Activated T-helper 17 cell treated with anti-CD3 and anti-CD28 coated beads, Interleukin-2, amount 50 U/mL, for 72 hours (primary cell): ENCODE measurements at regions not wholly inside any gene's neighbourhood (a gene's known extent, or its start where the extent isn't known, plus 50 kb on each side); places are given as distances from the start of the nearest gene placed in this dataset.
"Not testable (repeated sequence)": the region's sequence is repeated elsewhere in the genome, so short reads cannot be mapped to it uniquely, and the experiment has no call there.

ENCODE experiments used
- ATAC-seq: fragments of 150-1000 bp; cut with Tn5 transposase; replicated peaks from 2 replicates; pipeline ENCODE4 v1.10.0; 2021; ENCODE audit warnings: mild to moderate bottlenecking, moderate library complexity
- H3K27ac Mint-ChIP-seq: one replicate; pipeline ENCODE4 v1.8.0; 2022; ENCODE audit warnings: mixed read lengths
- H3K27me3 Mint-ChIP-seq: one replicate; pipeline ENCODE4 v1.8.0; 2022; ENCODE audit warnings: mixed read lengths
- H3K36me3 Mint-ChIP-seq: one replicate; pipeline ENCODE4 v1.8.0; 2022; ENCODE audit warnings: low read depth, mild to moderate bottlenecking, mixed read lengths
- H3K4me1 Mint-ChIP-seq: one replicate; pipeline ENCODE4 v1.8.0; 2022; ENCODE audit warnings: mixed read lengths
- H3K4me3 Mint-ChIP-seq: one replicate; pipeline ENCODE4 v1.8.0; 2022; ENCODE audit warnings: mild to moderate bottlenecking, mixed read lengths
- H3K9me3 Mint-ChIP-seq: one replicate; pipeline ENCODE4 v1.8.0; 2022; ENCODE audit warnings: mixed read lengths

DNA sequence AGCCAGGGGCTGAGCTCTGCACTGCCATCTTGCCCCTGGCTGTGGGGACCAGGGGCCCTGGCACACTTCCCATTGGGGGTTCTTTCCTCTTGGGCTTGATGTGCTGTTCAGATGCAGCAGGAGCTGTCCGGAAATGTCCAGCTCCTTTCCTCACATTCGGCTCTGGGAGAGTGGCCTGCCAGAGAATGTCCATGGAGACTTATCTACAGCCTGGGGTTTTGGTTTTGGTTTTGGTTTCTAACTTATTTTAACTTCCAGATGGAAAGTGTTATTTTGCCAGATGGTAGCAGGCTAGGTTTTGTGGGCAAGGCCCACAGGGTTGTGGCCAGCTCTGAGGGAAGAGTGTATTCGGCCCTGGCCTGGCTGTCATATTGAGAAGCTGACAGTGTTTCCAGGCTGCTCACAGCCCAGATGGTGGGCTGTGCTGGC is 177.3 kb downstream of the ANKRD30B start:
- peaks cover 8% of the 10 kb centered on the region for H3K4me1 Mint-ChIP-seq
- no peak for ATAC-seq
- no peak overlapping the region for H3K27ac Mint-ChIP-seq
- H3K27me3 Mint-ChIP-seq = no peaks in the 10 kb centered on the region
- no peaks in the 10 kb centered on the region for H3K36me3 Mint-ChIP-seq
- H3K9me3 Mint-ChIP-seq = no peaks in the 10 kb centered on the region
- peak overlapping the region; percentile 24 for H3K4me3 Mint-ChIP-seq

DNA sequence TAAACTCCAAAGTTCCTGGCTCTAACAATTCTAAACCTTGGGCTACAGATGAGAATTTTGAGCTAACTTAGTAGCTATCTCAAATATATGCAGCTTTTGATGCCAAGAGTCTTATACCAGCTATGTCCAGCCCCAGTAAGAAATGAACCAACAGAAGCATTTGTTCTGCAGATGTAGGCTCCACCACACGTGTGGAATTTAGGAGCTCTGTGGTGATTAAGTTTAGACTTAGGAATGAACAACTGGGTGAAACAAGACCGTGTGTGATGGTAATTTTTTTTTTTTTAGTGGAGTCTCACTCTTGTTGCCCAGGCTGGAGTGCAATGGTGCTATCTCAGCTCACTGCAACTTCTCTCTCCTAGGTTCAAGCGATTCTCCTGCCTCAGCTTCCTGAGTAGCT is 179.7 kb downstream of the ANKRD30B start:
- H3K4me3 Mint-ChIP-seq = no peak overlapping the region
- no peaks in the 10 kb centered on the region for H3K36me3 Mint-ChIP-seq
- H3K27me3 Mint-ChIP-seq = no peaks in the 10 kb centered on the region
- H3K9me3 Mint-ChIP-seq = no peaks in the 10 kb centered on the region
- H3K4me1 Mint-ChIP-seq = peaks cover 8% of the 10 kb centered on the region
- no peak for ATAC-seq
- H3K27ac Mint-ChIP-seq = no peak overlapping the region

DNA sequence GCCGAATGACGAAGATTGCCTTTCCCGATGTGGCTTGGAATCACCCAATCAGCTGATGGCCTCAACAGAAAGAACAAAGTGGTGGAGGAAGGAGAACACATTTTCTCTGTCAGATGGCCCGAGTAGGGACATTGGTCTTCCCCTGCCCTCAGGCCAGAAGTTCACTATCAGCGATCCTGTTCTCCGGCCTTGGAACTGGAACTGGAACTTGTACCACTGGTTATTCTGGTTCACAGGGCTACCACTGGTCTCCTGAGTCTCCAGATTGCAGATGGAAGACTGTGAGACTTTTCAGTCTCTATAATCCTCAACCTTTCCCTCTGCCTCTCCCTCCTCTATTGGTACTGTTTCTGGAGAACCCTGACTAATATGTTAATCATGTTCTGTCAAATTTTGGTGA is 180.4 kb downstream of the ANKRD30B start:
- Mint-ChIP-seq H3K4me3 (no peak overlapping the region), H3K36me3 (no peaks in the 10 kb centered on the region), H3K9me3 (no peaks in the 10 kb centered on the region), H3K27me3 (no peaks in the 10 kb centered on the region), H3K4me1 (peaks cover 8% of the 10 kb centered on the region), H3K27ac (no peak overlapping the region)
- ATAC-seq = no peak

DNA sequence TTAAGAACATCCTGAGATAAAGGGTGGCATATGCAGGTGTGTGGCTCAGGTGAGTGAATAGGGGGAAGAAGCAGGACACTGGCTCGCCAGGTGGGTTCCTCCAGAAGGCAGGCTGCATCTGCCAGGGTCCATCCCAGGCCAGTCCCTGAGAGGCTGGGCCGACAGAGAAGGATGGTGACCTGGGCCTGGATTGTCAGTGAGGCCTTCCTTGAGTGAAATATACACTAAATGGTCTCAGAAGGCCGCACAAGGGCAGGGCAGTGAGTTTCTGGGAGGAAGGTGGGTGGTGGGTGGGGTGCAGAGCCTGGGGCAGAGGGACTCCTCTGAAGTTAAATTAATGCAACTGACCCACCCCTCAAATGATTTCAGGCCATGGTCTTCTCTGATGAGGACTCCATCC is 182.1 kb downstream of the ANKRD30B start:
- H3K4me1 Mint-ChIP-seq = peaks cover 3% of the 10 kb centered on the region
- no peak overlapping the region for H3K27ac Mint-ChIP-seq
- H3K9me3 Mint-ChIP-seq = no peaks in the 10 kb centered on the region
- no peaks in the 10 kb centered on the region for H3K27me3 Mint-ChIP-seq
- ATAC-seq = no peak
- H3K4me3 Mint-ChIP-seq = no peak overlapping the region
- H3K36me3 Mint-ChIP-seq = no peaks in the 10 kb centered on the region

DNA sequence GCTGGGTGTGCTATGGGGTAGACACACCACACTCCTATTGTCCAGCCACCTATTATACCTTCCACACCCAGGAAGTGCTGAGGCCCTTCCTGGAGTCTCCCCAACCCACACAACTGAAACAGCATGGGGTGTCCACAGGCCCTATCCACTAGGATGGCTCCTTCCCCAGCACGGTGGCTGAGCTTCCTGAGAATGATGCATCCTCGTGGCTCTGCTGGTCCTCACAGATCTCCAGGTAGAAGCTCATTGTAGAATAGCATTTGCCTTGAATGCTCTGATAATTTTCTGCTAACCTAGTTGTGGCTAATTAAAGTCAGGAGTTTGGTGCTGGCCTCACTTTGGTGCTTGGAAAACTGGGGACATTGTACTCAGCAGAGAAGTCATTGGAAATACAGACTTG is 182.6 kb downstream of the ANKRD30B start:
- H3K36me3 Mint-ChIP-seq = no peaks in the 10 kb centered on the region
- H3K27ac Mint-ChIP-seq = no peak overlapping the region
- H3K4me3 Mint-ChIP-seq = no peak overlapping the region
- H3K4me1 Mint-ChIP-seq = no peaks in the 10 kb centered on the region
- no peaks in the 10 kb centered on the region for H3K9me3 Mint-ChIP-seq
- no peak for ATAC-seq
- no peaks in the 10 kb centered on the region for H3K27me3 Mint-ChIP-seq

DNA sequence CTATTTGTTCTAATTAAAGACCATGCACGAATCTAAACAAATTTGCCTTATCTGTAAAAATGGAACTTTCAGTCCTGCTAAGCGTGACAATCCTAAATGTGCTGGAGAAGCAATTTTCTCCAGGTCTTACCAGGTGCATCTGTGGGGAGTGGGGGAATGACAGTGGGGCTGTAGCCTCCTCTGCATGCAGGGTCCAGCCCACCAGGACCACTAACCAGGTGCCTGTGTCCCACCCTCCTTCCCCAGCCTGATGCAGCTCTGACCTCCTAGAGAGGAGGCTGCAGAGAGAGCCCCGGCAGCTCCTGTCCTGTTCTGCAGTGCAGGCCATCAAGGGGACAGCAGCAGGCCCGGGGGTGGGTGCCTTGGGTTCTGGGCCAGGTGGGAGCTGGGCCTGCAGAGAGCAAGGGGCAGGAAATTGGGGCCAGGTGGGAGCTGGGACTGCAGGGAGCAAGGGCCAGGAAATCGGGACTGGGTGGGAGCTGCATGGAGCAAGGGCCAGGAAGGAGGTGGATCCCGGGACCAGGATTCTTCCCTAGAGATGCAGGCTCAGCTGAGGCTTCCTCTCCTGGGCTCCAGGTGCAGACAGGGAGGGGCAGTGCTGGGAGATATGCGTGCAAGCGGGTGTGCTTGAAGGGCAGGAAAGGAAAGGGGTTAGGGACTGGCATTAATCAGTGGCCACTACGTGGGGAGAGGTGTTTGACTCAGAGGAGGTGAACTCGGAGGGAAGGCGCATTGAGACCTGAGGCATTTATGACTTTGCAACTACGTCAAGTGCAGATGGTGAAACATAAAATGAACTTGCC is 185.3 kb downstream of the ANKRD30B start:
- ATAC-seq = no peak

DNA sequence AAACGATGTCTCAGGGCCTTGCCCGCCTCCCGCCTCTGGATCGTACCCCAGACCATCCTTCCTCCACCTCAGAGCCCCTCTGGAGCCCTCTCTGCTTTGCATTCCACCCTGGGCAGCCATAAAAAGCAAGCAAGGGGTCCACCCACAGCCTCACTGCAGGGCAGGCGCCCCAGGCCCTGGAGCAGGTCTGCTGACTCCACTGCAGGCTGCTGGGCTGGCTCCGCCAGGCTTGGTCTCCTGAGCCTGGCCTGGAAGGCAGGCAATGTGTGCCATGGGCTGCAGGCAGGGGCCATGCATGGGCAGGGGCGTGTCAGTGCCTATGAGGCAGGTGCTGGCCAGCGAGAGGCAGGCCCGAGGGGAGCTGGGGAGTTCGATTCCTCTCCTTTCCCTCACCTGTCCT is 186.0 kb downstream of the ANKRD30B start:
- no peak for ATAC-seq
- Mint-ChIP-seq H3K27me3 (peaks cover 3% of the 10 kb centered on the region), H3K9me3 (no peaks in the 10 kb centered on the region), H3K4me1 (no peaks in the 10 kb centered on the region), H3K27ac (no peak overlapping the region), H3K4me3 (no peak overlapping the region), H3K36me3 (no peaks in the 10 kb centered on the region)

More for the DNA sequence above, 185.3 kb downstream of the ANKRD30B start:
- Mint-ChIP-seq H3K9me3 (no peaks in the 10 kb centered on the region), H3K27me3 (peaks cover under 1% of the 10 kb centered on the region), H3K27ac (no peak overlapping the region), H3K4me1 (no peaks in the 10 kb centered on the region), H3K36me3 (no peaks in the 10 kb centered on the region), H3K4me3 (no peak overlapping the region)

DNA sequence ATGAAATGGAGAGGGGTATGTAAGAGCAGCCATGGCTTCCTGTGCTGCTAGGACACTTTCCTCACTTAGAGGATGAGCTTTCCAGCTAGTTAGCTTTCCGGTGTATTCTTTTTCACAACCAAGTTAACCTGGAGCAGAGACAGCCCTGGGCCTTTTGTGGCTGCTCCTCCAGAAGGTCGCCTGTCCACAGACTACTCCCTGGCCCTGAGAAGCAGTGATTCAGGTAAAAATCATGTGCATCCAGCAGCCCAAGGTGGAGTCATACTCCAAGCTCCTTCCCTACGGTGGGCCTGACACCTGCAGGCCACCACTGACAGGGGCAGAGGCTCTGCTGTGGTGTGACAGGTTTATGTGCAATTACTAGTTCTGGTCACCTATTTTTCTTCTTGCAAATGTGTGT is 187.2 kb downstream of the ANKRD30B start:
- no peak overlapping the region for H3K4me3 Mint-ChIP-seq

DNA sequence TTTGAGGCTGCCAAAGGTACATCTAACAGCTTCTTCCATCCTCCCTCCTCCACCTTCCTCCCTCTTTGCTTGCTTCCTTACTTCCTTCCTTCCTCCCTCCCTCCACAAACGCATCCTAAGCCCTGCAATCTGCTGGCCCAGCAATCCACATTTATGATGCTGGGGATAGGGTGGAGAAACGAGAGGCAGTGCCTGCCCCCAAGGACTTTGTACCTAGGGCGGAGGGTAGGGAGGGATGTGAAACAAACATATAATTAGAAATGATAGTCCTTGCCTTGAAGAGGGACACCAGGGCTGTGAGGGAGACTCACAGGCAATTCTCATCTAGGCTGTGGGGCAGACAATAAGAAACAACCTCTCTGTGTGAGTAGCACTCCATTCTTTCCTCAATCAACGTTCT is 188.3 kb downstream of the ANKRD30B start:
- H3K4me3 Mint-ChIP-seq = no peak overlapping the region
- no peak overlapping the region for H3K27ac Mint-ChIP-seq
- no peaks in the 10 kb centered on the region for H3K36me3 Mint-ChIP-seq
- no peaks in the 10 kb centered on the region for H3K9me3 Mint-ChIP-seq
- peaks cover 3% of the 10 kb centered on the region for H3K27me3 Mint-ChIP-seq
- H3K4me1 Mint-ChIP-seq = no peaks in the 10 kb centered on the region
- no peak for ATAC-seq

More for the DNA sequence above, 187.2 kb downstream of the ANKRD30B start:
- no peaks in the 10 kb centered on the region for H3K9me3 Mint-ChIP-seq
- no peaks in the 10 kb centered on the region for H3K36me3 Mint-ChIP-seq
- peaks cover 3% of the 10 kb centered on the region for H3K27me3 Mint-ChIP-seq
- no peak for ATAC-seq
- H3K27ac Mint-ChIP-seq = no peak overlapping the region
- no peaks in the 10 kb centered on the region for H3K4me1 Mint-ChIP-seq

DNA sequence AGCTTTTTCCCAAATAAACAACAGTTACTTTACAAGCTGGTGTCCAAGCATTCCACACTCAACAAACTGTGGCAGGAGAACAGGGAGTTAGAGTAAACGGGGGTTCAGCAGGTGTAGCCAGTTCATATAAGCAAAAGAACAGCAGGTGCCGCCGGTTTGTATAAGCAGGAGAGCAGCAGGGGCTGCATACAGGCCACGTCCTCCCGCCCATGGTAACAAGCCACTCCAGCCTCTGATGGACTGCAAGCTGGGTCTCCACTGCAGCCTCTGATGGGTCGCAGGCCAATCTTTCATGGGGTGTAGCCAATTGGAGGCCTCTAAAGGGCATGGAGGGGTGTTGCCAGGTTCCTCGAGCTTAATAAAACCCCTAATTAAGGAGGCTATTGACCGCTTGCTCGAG is 189.3 kb downstream of the ANKRD30B start:
- peaks cover 3% of the 10 kb centered on the region for H3K27me3 Mint-ChIP-seq
- no peak for ATAC-seq
- H3K4me3 Mint-ChIP-seq = no peak overlapping the region
- H3K27ac Mint-ChIP-seq = no peak overlapping the region
- no peaks in the 10 kb centered on the region for H3K36me3 Mint-ChIP-seq
- no peaks in the 10 kb centered on the region for H3K4me1 Mint-ChIP-seq
- H3K9me3 Mint-ChIP-seq = no peaks in the 10 kb centered on the region

DNA sequence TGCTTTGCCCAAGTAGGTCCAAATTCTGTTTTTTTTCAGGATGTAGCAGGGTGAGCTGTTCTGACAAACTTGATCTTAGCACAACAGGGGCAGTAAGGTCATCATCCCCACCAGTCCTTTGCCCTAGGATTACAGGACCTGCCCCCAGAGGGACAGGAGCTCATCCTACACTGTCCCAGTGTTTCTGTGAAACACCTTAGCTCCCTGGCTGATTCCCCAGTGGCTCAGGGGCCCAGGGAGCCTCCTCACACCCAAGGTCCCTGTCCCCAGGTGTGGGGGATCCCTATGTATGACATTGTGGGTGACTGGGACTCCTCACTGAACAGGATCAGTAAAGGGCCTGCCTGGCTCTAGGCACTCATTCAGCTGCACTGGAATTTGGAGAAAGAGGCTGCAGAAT is 191.2 kb downstream of the ANKRD30B start:
- no peak overlapping the region for H3K27ac Mint-ChIP-seq
- no peak for ATAC-seq
- H3K36me3 Mint-ChIP-seq = no peaks in the 10 kb centered on the region
- H3K4me3 Mint-ChIP-seq = no peak overlapping the region
- no peaks in the 10 kb centered on the region for H3K9me3 Mint-ChIP-seq
- peaks cover 3% of the 10 kb centered on the region for H3K27me3 Mint-ChIP-seq
- H3K4me1 Mint-ChIP-seq = peaks cover 4% of the 10 kb centered on the region

DNA sequence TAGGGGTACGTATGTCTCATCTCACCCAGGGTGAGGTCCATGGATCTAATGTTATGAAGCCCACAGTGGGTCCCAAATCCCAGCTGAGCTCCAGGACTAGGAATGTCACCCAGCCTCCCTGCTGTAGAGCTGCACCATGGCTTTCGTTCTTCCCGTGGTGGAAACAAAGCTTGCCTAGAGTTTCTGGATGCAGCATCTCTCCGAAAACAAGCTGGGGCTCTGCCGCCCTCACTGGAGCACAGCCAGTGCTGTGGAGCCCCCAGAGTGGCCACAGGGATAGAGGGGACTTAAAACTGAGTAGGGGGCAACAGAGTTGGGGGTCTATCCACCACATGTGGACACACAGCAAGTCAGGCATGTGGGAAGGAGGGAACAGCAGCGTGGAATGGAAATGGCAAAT is 192.1 kb downstream of the ANKRD30B start:
- H3K36me3 Mint-ChIP-seq, H3K27ac Mint-ChIP-seq, ATAC-seq, H3K4me1 Mint-ChIP-seq, H3K27me3 Mint-ChIP-seq, H3K4me3 Mint-ChIP-seq, H3K9me3 Mint-ChIP-seq: not testable (repeated sequence)

DNA sequence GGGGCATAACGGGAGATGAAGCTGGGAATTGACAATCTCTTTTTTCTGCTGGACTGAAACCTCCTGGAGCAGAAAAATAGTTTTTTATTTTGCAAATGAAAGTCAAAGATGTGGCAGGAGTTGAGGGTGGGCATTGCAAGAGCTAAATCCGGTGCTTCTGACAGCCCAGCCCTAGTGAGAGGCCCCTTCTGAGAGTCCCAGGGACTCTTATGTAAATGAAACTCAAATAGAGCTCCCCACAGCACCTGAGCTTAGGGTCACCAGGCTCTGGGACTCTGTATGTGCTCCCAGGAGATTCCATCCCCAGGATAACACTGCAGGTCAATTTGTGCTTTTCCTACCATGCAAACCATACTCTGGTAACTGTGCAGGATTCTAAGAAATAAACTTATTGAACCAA is 192.8 kb downstream of the ANKRD30B start:
- no peak overlapping the region for H3K4me3 Mint-ChIP-seq
- H3K4me1 Mint-ChIP-seq = peaks cover 4% of the 10 kb centered on the region
- no peak overlapping the region for H3K27ac Mint-ChIP-seq
- peaks cover 3% of the 10 kb centered on the region for H3K27me3 Mint-ChIP-seq
- no peak for ATAC-seq
- no peaks in the 10 kb centered on the region for H3K9me3 Mint-ChIP-seq
- H3K36me3 Mint-ChIP-seq = no peaks in the 10 kb centered on the region

DNA sequence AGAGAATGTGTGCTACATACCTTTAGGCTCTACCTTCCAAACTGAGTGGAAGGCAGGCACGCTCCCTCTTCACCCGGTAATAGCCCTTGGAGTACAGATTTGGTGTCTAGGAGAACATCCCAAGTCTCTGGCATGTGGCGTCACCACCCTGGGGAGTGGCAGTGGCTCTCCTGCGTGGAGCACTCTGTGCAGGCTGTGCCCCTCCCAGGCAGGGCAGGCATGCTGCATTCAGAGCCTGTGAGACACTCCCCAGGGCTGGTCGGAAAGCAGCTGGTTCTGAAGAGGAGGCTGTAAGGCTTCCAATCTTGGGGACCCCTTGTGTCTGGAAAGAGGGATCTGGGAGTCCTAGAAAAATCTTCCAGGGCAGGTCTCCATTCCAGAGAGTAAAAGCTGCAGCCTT is 193.3 kb downstream of the ANKRD30B start:
- Mint-ChIP-seq H3K27me3 (peaks cover 3% of the 10 kb centered on the region), H3K9me3 (no peaks in the 10 kb centered on the region), H3K4me3 (no peak overlapping the region), H3K4me1 (peaks cover 4% of the 10 kb centered on the region), H3K36me3 (no peaks in the 10 kb centered on the region), H3K27ac (no peak overlapping the region)
- no peak for ATAC-seq

DNA sequence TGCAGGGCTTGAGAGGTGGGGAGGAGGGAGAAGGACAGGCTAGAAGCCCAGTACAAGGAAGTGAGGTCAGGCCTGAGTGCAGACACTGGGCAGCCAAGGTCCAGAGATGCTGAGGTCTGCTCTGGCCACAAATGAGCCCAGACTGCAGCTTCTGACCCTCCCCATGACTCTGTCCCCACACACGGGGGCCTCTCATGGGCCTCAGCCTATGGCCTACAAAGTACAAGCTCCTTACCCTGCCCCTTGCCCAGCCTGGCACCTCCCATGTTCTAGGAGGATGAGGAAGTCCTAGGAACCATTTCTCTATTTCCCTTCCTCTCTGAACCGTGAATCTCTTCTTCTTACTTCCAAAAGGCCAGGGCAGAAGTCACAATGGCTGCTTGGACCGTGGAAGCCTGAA is 193.8 kb downstream of the ANKRD30B start:
- Mint-ChIP-seq H3K36me3 (no peaks in the 10 kb centered on the region), H3K4me3 (no peak overlapping the region), H3K27me3 (peaks cover 3% of the 10 kb centered on the region), H3K27ac (no peak overlapping the region), H3K9me3 (no peaks in the 10 kb centered on the region), H3K4me1 (peaks cover 4% of the 10 kb centered on the region)
- ATAC-seq = no peak

DNA sequence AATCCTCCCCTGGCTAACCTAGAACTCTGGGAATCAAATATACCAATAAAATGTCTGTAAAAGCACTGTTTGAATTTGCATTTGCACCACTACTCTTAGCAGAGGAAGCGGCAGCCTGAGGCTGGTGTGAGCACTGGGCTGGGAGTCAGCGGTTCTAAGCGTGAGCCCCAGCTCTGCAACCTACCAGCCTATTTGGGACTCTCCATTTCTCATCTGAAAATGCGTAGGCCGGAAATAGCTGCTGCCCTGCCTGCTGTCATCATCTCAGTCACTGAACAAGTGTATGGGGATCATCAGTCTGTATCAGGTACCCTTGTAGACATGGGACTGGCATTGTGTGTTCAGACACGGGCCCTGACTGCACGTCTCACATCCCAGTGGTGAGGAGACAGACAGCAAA is 194.3 kb downstream of the ANKRD30B start:
- peaks cover 4% of the 10 kb centered on the region for H3K4me1 Mint-ChIP-seq
- no peak overlapping the region for H3K4me3 Mint-ChIP-seq
- H3K9me3 Mint-ChIP-seq = no peaks in the 10 kb centered on the region
- no peak for ATAC-seq
- H3K27ac Mint-ChIP-seq = no peak overlapping the region
- H3K27me3 Mint-ChIP-seq = peaks cover 3% of the 10 kb centered on the region
- H3K36me3 Mint-ChIP-seq = no peaks in the 10 kb centered on the region
